ENCODE measurements at regions not wholly inside any gene's neighbourhood (a gene's known extent, or its start where the extent isn't known, plus 50 kb on each side); places are given as distances from the start of the nearest gene placed in this dataset.

- Mint-ChIP-seq H3K4me3 (no peak overlapping the region), H3K4me1 (ENCODE audit: low read depth) (no peaks in the 10 kb centered on the region), H3K27me3 (no peaks in the 10 kb centered on the region), H3K9me3 (peaks cover 16% of the 10 kb centered on the region), H3K36me3 (no peaks in the 10 kb centered on the region), H3K27ac (no peak overlapping the region)
- intact Hi-C loops (cut with micrococcal nuclease) = no loop called here
- ChIA-PET POLR2A (no interaction called here), CTCF (no interaction called here)
- no peak for DNase-seq
These were observed 528.6 kb downstream of the SUCLA2 start for GRCh38 chr13:47472516-47472915.

- Mint-ChIP-seq H3K36me3 (no peaks in the 10 kb centered on the region), H3K4me3 (no peak overlapping the region), H3K9me3 (peaks cover 27% of the 10 kb centered on the region), H3K27ac (no peak overlapping the region), H3K27me3 (no peaks in the 10 kb centered on the region), H3K4me1 (ENCODE audit: low read depth) (no peaks in the 10 kb centered on the region)
- ChIA-PET CTCF (no interaction called here), POLR2A (no interaction called here)
- no peak for DNase-seq
- intact Hi-C loops (cut with micrococcal nuclease) = no loop called here
These were observed 537.3 kb downstream of the SUCLA2 start for GRCh38 chr13:47463726-47464125.

GRCh38 chr13:47463002-47463401 lies 538.1 kb downstream of the SUCLA2 start:
- ChIA-PET POLR2A (no interaction called here), CTCF (no interaction called here)
- no peaks in the 10 kb centered on the region for H3K4me1 Mint-ChIP-seq (ENCODE audit: low read depth)
- no peak overlapping the region for H3K4me3 Mint-ChIP-seq
- DNase-seq = no peak
- H3K27me3 Mint-ChIP-seq = no peaks in the 10 kb centered on the region
- H3K36me3 Mint-ChIP-seq = no peaks in the 10 kb centered on the region
- intact Hi-C loops (cut with micrococcal nuclease) = no loop called here
- peaks cover 20% of the 10 kb centered on the region for H3K9me3 Mint-ChIP-seq
- no peak overlapping the region for H3K27ac Mint-ChIP-seq

- no peaks in the 10 kb centered on the region for H3K4me1 Mint-ChIP-seq (ENCODE audit: low read depth)
- POLR2A ChIA-PET = no interaction called here
These were observed 539.3 kb downstream of the SUCLA2 start for GRCh38 chr13:47461816-47462215.

DNA sequence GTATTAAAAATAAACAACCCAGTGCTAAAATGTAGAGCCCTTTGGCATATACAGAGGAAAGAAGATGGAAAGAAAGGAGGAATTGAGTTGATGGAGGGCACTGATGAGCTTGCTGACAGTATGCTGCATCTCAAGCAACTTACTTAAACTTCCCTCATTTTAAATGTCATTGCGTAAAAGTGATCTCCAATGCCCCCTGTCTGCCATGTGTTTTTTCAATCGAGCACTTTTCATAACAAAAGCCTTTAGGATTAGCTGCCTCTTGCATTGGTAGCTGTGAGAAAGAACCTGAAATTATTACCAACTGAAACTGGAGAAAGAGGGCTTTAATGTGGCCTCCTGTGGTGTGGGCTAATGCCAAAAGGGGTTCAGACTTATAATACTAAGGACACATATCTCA lies 541.6 kb downstream of the SUCLA2 start:
- Mint-ChIP-seq H3K4me3 (no peak overlapping the region), H3K27ac (no peak overlapping the region), H3K4me1 (ENCODE audit: low read depth) (no peaks in the 10 kb centered on the region), H3K9me3 (no peaks in the 10 kb centered on the region), H3K27me3 (no peaks in the 10 kb centered on the region), H3K36me3 (no peaks in the 10 kb centered on the region)
- DNase-seq = no peak
- intact Hi-C loops (cut with micrococcal nuclease) = no loop called here
- ChIA-PET CTCF (no interaction called here), POLR2A (no interaction called here)

More at GRCh38 chr13:47461816-47462215, 539.3 kb downstream of the SUCLA2 start:
- no peaks in the 10 kb centered on the region for H3K27me3 Mint-ChIP-seq
- no peak overlapping the region for H3K27ac Mint-ChIP-seq
- CTCF ChIA-PET = interaction anchor here (0.6 kb wide), 1 partner anchor 911 kb away, joined by 3 read pairs; no protein-coding TSS in a partner anchor
- no peak overlapping the region for H3K4me3 Mint-ChIP-seq
- peaks cover 10% of the 10 kb centered on the region for H3K9me3 Mint-ChIP-seq
- intact Hi-C loops (cut with micrococcal nuclease) = no loop called here
- DNase-seq = no peak
- H3K36me3 Mint-ChIP-seq = no peaks in the 10 kb centered on the region

- H3K9me3 Mint-ChIP-seq = no peaks in the 10 kb centered on the region
- no peak for DNase-seq
- intact Hi-C loops (cut with micrococcal nuclease) = no loop called here
- H3K36me3 Mint-ChIP-seq = no peaks in the 10 kb centered on the region
- CTCF ChIA-PET = no interaction called here
- no peak overlapping the region for H3K27ac Mint-ChIP-seq
- POLR2A ChIA-PET = no interaction called here
- H3K4me3 Mint-ChIP-seq = no peak overlapping the region
- no peaks in the 10 kb centered on the region for H3K4me1 Mint-ChIP-seq (ENCODE audit: low read depth)
- no peaks in the 10 kb centered on the region for H3K27me3 Mint-ChIP-seq
These were observed 543.4 kb downstream of the SUCLA2 start for GRCh38 chr13:47457626-47458025.

DNA sequence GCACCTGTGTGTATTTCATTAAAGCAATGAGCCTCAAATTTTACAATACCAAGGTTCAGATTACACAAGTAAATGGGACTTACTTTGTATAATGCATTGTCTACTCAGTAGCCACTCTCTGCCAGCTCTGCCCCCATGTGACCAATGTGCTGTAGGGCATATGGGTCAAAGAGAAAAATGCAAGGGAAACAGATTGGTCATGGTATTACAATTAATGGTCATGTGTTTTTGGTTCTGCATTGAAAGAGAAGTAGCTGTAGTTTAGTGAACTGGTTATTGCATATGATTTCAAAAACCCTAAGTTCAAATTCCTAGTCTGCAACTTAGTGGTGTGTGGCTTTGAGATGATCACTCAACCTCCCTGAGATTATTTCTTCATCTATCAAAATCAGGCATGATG lies 545.4 kb downstream of the SUCLA2 start:
- no peaks in the 10 kb centered on the region for H3K9me3 Mint-ChIP-seq
- intact Hi-C loops (cut with micrococcal nuclease) = no loop called here
- H3K27ac Mint-ChIP-seq = no peak overlapping the region
- no peaks in the 10 kb centered on the region for H3K4me1 Mint-ChIP-seq (ENCODE audit: low read depth)
- CTCF ChIA-PET = no interaction called here
- POLR2A ChIA-PET = no interaction called here
- H3K4me3 Mint-ChIP-seq = no peak overlapping the region
- no peaks in the 10 kb centered on the region for H3K36me3 Mint-ChIP-seq
- no peak for DNase-seq
- no peaks in the 10 kb centered on the region for H3K27me3 Mint-ChIP-seq

DNA sequence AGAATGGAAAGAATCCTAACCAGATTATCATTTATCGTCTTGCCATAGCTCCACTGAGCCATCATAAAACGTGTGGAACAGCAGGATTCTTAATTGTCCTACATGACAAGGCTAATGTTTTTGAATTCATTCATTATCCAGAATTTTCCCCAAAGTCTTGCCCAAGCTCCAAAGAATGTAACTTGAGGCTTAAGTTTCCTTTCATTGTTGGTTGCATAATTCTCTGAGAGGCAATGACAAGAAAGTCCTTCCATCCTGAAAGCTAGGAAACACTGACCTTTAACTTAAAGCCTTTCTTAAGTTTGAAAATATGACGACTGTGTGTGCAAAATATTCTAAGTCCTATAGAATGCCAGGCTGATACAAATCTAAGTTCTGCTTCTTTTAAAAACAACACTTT lies 546.1 kb downstream of the SUCLA2 start:
- Mint-ChIP-seq H3K36me3 (no peaks in the 10 kb centered on the region), H3K27me3 (no peaks in the 10 kb centered on the region), H3K9me3 (no peaks in the 10 kb centered on the region), H3K4me3 (no peak overlapping the region), H3K4me1 (ENCODE audit: low read depth) (no peaks in the 10 kb centered on the region), H3K27ac (no peak overlapping the region)
- DNase-seq = no peak
- POLR2A ChIA-PET = no interaction called here
- CTCF ChIA-PET = no interaction called here
- intact Hi-C loops (cut with micrococcal nuclease) = no loop called here

DNA sequence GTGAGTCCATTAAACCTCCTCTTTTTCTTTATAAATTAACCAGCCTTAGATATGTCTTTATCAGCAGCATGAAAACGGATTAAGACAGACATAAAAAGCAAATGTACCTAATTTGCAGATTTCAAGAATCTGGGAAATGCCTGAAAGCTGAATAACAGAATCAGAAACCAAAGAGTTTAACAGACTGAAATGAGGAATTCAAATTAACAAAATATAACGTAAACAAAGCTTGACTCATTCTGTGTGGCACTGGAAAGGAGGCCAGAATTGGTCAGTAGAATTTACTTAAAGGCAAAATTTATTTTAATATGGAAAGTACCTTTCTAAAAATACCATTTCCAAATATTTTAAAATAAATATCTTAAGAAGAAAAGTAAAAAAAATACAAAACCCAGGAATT lies 540.6 kb upstream of the HTR2A start:
- Mint-ChIP-seq H3K27ac (no peak overlapping the region), H3K4me3 (no peak overlapping the region), H3K4me1 (ENCODE audit: low read depth) (no peaks in the 10 kb centered on the region), H3K36me3 (no peaks in the 10 kb centered on the region), H3K27me3 (no peaks in the 10 kb centered on the region), H3K9me3 (no peaks in the 10 kb centered on the region)
- intact Hi-C loops (cut with micrococcal nuclease) = no loop called here
- ChIA-PET CTCF (no interaction called here), POLR2A (no interaction called here)
- DNase-seq = no peak

- ChIA-PET CTCF (no interaction called here), POLR2A (no interaction called here)
- intact Hi-C loops (cut with micrococcal nuclease) = no loop called here
- Mint-ChIP-seq H3K27me3 (no peaks in the 10 kb centered on the region), H3K36me3 (no peaks in the 10 kb centered on the region), H3K4me1 (ENCODE audit: low read depth) (no peaks in the 10 kb centered on the region), H3K4me3 (no peak overlapping the region), H3K27ac (no peak overlapping the region), H3K9me3 (no peaks in the 10 kb centered on the region)
- DNase-seq = no peak
These were observed 536.7 kb upstream of the HTR2A start for GRCh38 chr13:47433461-47434005.

DNA sequence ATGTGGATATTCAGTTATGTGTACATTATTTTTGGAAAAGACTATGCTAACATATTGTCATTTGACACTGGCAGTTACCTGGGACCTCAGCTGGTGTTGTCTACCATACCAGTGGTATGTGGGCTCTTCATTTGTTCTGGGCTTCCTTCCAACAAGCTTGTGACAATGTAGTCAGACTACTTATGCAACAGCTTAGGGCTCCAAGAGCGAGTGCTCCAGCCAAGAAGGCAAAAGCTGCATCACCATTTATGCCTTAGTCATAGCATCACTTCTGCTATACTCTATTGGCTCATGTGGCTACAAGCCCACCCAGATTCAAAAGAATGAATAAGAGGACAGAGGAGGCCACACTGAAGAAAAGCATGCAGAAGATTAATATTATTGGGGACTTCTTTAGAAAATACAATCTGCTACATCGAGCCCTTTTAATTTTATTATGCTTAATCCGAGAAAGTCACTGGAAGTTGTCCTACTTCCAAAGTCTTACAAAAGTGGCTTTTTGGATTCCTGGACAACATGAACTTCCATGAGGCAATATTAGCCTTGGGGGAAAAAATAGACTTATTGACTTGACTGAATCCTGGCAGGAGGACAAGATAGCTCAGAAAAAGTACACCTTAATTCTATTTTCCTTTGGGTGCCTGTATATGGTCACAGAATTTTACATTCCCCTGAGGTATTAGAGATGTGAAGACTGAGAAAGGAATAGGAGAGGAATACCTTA lies 529.4 kb upstream of the HTR2A start:
- Mint-ChIP-seq H3K4me3 (no peak overlapping the region), H3K36me3 (no peaks in the 10 kb centered on the region), H3K4me1 (ENCODE audit: low read depth) (no peaks in the 10 kb centered on the region), H3K27me3 (no peaks in the 10 kb centered on the region), H3K9me3 (no peaks in the 10 kb centered on the region), H3K27ac (no peak overlapping the region)
- no peak for DNase-seq
- ChIA-PET CTCF (no interaction called here), POLR2A (interaction anchor here (0.6 kb wide), 1 partner anchor 626 kb away, joined by 3 read pairs; no protein-coding TSS in a partner anchor)
- intact Hi-C loops (cut with micrococcal nuclease) = no loop called here

- Mint-ChIP-seq H3K36me3 (no peaks in the 10 kb centered on the region), H3K9me3 (no peaks in the 10 kb centered on the region), H3K27me3 (no peaks in the 10 kb centered on the region), H3K27ac (no peak overlapping the region), H3K4me1 (ENCODE audit: low read depth) (no peaks in the 10 kb centered on the region), H3K4me3 (no peak overlapping the region)
- intact Hi-C loops (cut with micrococcal nuclease) = no loop called here
- POLR2A ChIA-PET = no interaction called here
- no peak for DNase-seq
- CTCF ChIA-PET = no interaction called here
These were observed 524.7 kb upstream of the HTR2A start for GRCh38 chr13:47421525-47421924.

DNA sequence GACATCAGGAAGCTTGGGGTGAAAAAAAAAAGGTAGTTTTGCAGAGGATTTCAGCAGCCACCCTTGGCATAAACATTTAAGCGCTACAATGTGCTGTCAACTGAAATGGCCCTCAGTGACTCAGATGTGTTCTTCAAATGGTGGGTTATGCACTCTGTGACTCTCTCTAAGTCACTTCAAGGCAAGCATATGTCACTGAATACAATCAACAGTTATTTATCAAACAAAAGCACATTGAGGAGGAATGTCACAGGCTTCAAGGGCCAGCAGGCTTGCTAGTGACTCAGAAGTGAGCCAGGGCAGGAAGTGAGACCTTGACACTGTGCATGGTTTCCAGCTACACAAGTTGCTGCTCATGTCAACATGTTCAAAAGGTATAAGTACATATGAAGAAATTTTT lies 523.7 kb upstream of the HTR2A start:
- no peak for DNase-seq
- no peaks in the 10 kb centered on the region for H3K27me3 Mint-ChIP-seq
- POLR2A ChIA-PET = no interaction called here
- no peaks in the 10 kb centered on the region for H3K36me3 Mint-ChIP-seq
- CTCF ChIA-PET = no interaction called here
- no peak overlapping the region for H3K4me3 Mint-ChIP-seq
- no peaks in the 10 kb centered on the region for H3K9me3 Mint-ChIP-seq
- intact Hi-C loops (cut with micrococcal nuclease) = no loop called here
- H3K27ac Mint-ChIP-seq = no peak overlapping the region
- H3K4me1 Mint-ChIP-seq (ENCODE audit: low read depth) = no peaks in the 10 kb centered on the region
